Caki2 (cell line): ENCODE measurements at regions not wholly inside any gene's neighbourhood (a gene's known extent, or its start where the extent isn't known, plus 50 kb on each side); places are given as distances from the start of the nearest gene placed in this dataset.

Experiments
- DNase-seq: peaks from one replicate; pipeline ENCODE4 v3.0.0-alpha.2; 2015; ENCODE audit warnings: low read depth
- in situ Hi-C: cut with HindIII; loops from 2 replicates; pipeline ENCODE4 v1.10.0; 2016; ENCODE audit warnings: low sequenced_read_pairs, low pct_unique_long_range_greater_than_20kb, mixed read lengths

DNA sequence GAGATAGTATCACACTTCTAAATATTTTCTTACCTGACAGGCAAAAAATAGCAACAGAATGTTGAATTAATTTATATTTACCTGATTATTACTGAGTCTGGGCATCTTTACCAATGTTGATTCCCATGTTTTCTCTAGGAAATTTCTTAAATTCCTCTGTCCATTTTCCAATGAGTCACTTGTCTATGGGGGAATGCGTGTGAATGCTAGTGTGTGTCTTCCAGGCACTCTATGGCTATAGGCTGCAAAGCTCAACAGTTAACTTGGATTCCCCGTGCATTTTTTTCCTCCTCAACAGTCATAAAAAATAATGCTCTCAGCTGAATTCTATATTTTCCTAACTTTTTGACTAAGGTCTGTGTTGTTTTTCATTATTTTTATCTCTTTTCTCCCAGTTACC lies 1385.8 kb upstream of the FLRT2 start:
- in situ Hi-C loops = no loop called here
- no peak for DNase-seq

DNA sequence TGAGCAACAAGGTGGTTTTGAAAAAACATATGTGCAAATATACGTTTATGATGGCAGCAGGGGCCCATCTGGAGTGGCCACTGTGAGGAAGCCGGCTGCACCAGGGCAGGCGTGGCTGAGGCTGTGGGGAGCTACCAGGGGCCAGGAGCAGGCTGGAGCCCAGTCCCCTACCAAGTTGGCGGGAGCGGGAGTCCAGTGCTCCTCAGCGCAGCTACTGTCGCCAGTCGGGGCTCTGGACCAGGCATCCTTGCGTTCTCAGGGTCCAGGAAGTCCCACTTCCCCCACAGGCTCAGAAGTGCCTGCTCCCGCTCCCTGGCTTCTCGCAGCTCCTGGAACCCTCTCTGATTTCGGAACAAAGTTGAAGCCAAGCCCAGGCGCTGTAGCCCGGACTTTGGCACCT lies 1377.5 kb upstream of the FLRT2 start:
- no peak for DNase-seq
- in situ Hi-C loops = no loop called here

DNA sequence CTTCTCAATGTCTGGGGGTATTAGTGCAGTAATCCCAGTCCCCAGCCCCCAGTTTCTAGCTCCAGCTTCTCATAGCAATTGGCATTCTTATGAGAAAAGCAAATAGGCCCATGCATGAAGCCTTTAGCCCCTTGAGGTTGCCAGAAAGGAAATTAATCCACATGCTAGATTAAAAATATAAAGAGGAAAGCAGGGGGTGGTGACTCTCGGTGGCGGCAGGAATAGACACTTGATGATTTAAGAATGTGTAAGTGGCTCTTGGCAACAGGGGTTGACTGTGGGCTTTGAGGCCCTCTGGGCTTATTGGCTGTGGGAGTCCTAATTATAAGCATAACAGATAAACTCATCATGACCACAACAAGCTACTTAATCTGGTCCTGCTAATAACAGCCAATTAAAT lies 1367.3 kb upstream of the FLRT2 start:
- in situ Hi-C loops = no loop called here
- no peak for DNase-seq

DNA sequence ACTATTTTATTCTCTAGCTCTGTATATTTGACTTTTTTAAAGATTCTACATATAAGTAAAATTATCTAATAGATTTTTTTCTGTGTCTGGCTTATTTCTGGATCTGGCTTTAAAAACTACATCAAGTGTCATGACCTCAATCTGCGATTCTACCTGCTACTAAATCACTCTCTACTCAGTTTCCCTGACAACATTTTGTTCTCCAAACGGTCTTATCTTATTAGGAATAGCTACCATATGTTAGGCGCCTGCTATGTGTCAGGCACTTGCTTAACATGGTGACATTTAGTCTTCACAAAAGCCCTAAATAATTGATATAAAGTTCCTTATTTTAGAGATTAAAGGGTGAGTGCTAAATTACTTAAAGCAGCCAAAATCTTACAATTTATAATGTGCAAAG lies 1362.9 kb upstream of the FLRT2 start:
- no peak for DNase-seq
- in situ Hi-C loops = no loop called here

DNA sequence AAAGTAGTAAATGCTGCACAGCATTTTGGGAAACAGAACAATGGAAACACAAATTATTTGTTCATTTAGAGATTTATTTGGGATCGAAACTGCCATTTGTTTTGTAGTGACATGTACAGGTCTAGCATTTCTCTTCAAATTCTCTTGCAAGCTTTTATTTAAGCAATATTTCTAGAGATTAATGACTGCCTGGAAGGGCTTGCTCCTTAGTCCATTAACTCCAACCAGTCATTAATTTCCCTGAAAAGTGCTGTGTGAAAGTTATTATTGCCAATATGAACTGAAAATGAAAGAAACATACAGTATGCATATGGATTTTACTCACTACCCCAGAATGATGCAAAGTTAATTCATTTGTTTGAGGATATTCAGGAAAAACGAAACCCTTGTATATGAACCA lies 1349.6 kb upstream of the FLRT2 start:
- in situ Hi-C loops = no loop called here
- no peak for DNase-seq

DNA sequence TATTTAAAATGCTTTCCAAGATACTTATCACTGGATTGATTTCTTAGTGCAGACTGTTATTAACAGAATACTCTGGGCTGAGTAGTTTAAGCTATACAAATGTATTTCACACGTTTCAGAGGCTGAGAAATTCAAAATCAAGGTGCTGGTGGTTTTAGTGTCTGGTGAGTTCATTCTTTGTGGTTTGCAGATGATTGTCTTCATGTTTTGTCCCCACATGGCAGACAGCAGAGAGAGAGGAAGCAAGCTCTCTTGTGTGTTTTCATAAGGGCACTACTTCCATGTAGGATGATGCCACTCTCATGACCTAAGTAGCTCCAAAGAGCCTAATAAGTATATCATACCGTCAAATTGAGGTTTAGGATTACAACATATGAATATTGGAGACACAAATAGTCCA lies 1348.9 kb upstream of the FLRT2 start:
- in situ Hi-C loops = no loop called here
- no peak for DNase-seq

DNA sequence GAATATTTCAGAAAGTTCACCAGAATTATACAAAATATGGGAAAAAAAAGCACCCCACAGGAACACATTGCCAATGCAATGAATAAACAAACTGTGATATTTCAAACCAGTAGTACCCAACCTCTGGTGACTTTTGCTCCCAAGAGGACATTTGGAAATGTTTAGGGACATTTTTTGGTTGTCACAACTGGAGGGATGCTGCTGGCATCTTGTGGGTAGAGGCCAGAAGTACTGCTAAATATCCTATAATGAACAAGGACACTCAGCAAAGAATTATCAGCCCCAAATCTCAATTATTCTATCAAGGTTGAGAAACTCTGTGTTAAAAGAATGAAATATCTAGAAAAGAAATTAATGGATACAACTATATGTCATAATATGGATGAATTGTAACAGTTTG lies 1334.4 kb upstream of the FLRT2 start:
- in situ Hi-C loops = no loop called here
- no peak for DNase-seq

DNA sequence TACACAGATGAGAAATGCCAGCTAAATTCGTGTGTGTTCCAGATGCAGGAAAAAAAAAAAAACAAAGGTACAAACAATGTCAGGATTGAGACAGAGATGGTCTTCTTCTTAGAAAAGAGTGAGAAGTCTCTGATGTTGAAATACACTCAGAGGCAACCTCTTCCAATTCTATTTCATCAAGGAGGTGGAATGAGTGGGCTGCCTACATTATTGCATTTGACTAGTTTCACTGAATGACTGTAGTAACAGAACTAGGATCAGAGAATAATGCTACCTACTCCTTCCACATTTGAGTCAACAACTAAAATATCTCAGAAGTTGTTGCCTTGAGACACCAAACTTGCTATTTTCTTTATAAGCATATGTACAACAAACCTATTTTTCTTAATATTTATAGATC lies 1332.2 kb upstream of the FLRT2 start:
- no peak for DNase-seq
- in situ Hi-C loops = no loop called here

DNA sequence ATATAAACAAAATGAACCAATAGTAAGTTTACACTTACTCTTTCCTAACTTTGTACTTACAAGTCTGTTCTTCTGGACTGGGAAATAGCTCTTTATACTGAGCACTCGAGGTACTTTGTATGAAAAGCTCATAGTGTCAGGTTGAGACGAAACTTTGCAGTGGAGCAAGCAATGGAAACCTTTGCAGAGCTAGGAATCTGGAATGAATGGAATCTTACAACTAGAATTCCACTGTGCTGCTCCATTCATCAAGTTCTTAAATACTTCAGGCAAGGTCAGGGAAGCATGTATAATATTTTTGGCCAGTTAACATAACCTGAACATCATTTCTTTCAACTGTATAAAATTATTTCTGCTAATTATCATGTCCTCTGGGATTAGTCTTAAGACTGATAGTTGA lies 1327.5 kb upstream of the FLRT2 start:
- no peak for DNase-seq
- in situ Hi-C loops = no loop called here

DNA sequence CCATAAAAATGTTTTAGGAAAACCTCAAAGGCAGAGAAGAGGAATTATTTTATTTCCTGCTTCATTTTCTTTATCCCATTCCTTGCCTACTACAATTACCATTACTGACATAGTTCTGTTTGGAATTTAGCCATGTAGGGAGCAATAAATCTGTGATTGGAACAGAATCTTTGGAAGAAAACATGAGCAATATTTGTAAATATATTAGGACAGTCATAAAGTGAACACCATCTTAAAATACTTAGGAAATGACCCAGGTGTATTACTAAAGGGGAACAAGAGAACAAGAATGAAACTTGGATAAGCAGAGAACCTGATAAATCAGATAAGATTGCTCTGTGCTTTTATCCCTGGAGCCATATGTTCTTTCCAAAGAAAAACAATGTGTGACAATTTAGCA lies 1326.0 kb upstream of the FLRT2 start:
- DNase-seq = no peak
- in situ Hi-C loops = no loop called here

DNA sequence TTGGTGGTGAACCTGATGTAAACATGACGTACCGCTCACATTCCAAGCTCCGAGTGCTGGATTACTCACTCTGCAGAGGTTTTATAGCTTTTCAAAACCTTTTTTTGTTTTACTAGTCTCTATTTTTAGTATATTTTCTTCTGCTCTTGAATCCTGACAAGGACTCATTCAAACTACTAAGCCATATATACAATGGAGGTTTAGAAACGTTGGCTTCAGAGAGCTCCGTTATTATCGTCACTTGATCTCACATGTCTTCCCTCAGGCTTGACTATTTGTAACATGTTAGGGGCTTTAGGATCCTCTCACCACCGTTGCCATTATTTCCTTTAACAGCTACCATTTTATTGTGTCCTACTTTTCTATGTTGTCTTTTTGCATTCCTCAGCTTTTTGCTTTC lies 1321.5 kb upstream of the FLRT2 start:
- no peak for DNase-seq
- in situ Hi-C loops = no loop called here

DNA sequence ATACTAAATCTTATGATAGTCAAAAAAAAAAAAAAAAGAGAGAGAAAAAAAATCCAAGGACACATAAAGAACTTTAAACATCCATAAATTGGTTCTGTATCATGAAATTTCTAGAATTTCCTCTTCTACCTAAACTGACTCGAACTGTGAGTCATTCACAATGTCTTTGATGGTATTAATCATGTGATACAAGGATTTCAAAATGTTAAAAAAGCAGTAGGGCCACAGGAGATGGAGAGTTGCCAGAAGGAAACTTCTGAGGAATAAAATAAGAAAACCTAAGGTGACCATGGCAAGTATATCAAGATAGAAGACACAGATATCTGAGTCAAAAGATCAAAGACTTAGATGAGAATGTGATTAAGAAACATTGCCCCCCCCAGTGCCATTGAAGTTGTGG lies 1320.9 kb upstream of the FLRT2 start:
- no peak for DNase-seq
- in situ Hi-C loops = no loop called here

DNA sequence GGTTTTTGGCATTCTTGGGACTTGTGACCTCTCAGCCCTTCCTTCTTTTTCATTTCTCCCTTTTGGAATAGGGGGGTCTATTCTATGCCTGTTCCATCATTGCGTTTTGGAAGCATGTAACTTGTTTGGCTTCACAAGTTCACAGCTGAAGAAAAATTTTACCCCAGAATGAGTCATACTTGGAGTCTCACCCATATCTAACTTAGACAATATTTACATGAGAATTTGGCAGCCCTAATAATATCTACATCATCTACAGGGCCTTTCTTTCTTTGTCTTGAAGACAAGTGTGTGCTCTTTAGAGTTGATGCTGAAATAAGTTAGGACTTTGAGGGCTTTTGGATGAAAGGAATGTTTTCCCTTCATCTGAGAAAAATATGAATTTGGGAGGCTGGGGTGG lies 1312.9 kb upstream of the FLRT2 start:
- in situ Hi-C loops = no loop called here
- DNase-seq = no peak

DNA sequence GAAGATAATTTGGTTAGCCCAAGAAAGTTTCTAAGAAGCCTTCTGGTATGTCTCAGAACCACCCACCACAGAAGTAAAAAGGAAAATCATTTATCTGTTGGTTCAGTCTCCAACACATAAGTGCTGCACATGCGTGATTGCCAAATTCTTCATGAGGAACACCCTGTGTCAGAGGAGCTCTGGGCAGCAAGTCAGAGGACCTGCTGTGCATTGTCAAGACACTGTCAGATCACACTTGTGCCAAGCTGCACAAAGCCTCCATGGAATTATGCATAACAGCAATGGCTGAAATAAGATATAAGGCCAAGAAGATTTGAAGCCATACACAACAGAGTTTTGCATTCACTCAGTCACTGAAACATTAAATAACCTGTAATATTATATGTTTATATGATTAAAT lies 1304.7 kb upstream of the FLRT2 start:
- no peak for DNase-seq
- in situ Hi-C loops = no loop called here

DNA sequence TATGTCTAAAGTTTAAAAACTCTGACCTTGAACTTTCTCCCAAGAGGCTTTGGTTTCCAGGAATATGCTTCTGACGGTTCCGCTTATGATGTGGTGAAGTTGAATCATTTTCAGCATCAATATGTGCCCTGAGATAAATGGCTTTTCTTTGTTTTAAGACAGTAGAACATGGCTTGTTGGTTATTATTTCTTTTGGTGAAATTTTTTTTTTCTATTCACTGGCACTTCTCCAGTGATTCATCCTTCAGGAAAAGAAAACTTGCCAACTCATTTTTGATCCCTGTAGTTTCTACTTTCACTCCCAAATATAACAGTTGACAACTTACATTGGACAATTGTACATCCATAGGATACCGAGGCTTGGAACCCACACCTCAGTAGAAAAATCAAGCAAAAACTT lies 1301.2 kb upstream of the FLRT2 start:
- in situ Hi-C loops = no loop called here
- no peak for DNase-seq

DNA sequence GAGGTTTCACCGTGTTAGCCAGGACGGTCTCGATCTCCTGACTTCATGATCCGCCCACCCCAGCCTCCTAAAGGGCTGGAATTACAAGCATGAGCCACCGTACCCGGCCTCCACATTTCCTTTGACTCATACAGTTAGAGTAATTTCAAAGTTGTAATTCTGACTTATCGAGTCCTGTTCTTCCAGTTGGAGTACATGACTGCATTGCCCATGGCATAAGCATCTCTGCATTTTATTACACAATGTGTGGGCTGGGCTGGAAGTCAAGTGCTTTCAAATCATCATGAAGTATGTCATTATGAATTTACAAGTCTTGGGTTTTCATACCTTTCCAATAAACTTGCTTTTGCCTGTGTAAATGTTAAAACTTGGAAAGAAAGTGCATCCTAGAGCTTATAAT lies 1295.7 kb upstream of the FLRT2 start:
- in situ Hi-C loops = no loop called here
- DNase-seq = no peak

DNA sequence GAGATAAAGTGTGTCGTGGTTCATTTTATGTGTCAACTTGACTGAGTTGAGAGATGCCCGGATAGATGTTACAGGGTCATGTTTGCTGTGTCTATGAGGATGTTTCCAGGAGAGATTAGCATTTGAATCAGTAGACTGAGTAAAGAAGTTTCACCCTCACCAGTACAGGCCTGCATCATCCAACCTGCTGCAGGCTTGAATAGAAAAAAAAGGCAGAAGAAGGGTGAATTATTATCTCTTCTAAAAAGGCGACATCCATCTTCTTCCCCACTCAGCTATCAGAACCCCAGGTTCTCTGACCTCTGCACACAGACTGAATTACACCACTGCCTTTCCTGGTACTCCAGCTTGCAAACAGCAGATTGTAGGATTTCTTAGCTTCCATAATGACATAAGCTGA lies 1293.7 kb upstream of the FLRT2 start:
- in situ Hi-C loops = no loop called here
- DNase-seq = no peak

DNA sequence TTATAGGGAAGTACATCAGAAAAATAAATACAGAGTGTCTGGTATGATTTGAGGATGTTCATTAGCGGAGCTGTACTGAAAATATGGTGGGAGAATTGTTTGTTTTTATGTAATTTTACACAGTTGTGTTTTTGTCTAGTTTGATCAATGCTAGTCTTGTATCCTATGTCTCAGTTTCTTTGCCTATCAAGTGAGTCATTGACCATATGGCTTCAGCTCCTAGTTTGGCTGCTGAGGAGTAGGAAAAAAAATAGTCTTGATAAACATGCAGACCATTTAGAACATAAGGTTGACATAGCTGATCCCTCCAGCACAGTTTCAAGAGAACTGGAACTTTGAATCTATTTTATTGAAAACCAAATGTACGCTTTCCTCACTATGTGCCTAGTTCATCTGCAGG lies 1292.1 kb upstream of the FLRT2 start:
- in situ Hi-C loops = no loop called here
- no peak for DNase-seq

DNA sequence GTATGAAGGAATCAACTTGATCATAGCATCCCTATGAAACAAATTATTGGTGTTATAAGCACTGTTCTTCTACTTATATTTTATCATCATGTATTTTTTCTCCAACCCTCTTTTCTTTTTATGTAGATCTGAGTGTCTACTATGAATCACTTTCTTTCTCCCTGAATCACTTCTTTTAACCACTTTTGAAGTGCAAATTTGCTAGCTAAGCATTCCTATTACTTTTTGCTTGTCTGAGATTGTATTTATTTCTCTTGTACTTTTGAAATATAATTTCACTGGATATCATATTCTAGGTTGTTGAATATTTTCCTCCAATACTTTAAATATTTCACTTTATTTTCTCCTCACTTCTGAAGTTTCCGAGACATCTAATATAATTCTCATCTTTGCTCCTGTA lies 1282.3 kb upstream of the FLRT2 start:
- in situ Hi-C loops = no loop called here
- DNase-seq = no peak

DNA sequence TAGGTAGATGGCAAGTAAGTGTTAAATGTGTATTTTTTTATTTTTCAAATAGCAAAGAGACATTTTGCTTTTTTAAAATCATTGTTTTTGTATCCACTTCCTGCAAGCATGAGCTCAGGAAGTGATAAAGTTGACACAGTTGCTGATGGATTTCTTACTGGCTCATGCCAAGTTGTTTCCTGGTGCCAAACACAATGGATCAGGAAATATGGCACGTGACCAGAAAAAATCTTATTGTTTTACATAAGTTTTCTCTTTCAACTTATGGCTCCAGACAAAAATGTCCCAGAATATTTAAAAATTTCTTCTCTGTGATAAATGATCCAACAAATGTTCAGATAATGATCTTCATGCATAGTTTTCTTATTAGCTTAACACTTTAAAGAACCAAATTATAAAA lies 1279.1 kb upstream of the FLRT2 start:
- no peak for DNase-seq
- in situ Hi-C loops = no loop called here

DNA sequence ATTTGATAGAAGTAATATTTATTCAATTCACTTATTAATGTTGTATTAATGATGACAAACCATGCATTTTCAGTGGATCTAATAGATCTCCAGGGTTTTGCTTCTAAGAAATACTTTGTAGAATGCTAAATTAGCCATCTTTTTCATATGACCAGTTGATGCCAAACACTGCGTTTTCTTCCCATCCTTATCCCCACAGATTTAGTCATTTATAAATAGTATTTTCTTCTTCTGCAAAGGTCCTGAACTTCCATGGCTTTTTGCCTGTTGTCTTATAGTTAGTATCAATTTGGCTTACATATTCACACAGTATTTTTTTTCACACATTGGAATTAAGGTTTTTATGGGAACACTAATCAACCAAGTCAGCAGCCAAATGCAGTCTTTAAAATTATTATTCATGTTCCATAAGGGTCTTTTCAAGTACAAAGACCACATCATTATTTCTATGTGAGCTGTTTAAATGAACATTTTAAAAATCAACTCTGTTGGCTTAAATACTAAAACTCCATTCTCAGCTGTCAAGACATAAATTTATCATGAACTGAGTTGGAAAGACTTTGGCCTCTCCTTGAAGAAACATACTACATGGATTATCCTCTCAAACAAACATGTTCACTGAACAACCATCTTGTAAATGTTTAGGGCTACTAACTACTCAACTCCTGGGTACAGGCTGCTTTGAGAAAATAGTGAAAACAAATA lies 1278.4 kb upstream of the FLRT2 start:
- no peak for DNase-seq
- in situ Hi-C loops = no loop called here
